WTC11 (cell line): ENCODE measurements at regions not wholly inside any gene's neighbourhood (a gene's known extent, or its start where the extent isn't known, plus 50 kb on each side); places are given as distances from the start of the nearest gene placed in this dataset.

ENCODE experiments used
- ATAC-seq: fragments of 200-7000 bp; cut with Tn5 transposase; 2 replicates; pipeline ENCODE4 v1.10.0; 2021; ENCODE audit warnings: mild to moderate bottlenecking, moderate library complexity
- CTCF ChIA-PET: fragments of 300-600 bp; sonication (Branson Sonifier 250); formaldehyde crosslinking; loops from one replicate; lab custom pipeline; 2021; ENCODE audit warnings: antibody characterized with exemption; lab: Charles Lee
- POLR2A ChIA-PET: fragments of 350-600 bp; sonication (Branson Sonifier 250); formaldehyde crosslinking; loops from one replicate; lab custom pipeline; 2021; ENCODE audit warnings: antibody characterized with exemption; lab: Charles Lee
- DNase-seq: peaks from one replicate; pipeline ENCODE4 v3.0.0; 2021; ENCODE audit warnings: low spot score
- H3K27ac Mint-ChIP-seq: 2 replicates; pipeline ENCODE4 v1.8.0; 2021; ENCODE audit warnings: mixed read lengths
- H3K27me3 Mint-ChIP-seq: 2 replicates; pipeline ENCODE4 v1.8.0; 2021; ENCODE audit warnings: low read depth, mild to moderate bottlenecking, moderate library complexity, mixed read lengths
- H3K36me3 Mint-ChIP-seq: 2 replicates; pipeline ENCODE4 v1.8.0; 2021; ENCODE audit warnings: mixed read lengths
- H3K4me1 Mint-ChIP-seq: 2 replicates; pipeline ENCODE4 v1.8.0; 2022; ENCODE audit warnings: mixed read lengths
- H3K4me3 Mint-ChIP-seq: 2 replicates; pipeline ENCODE4 v1.8.0; 2021; ENCODE audit warnings: mild to moderate bottlenecking, moderate library complexity, mixed read lengths
- H3K9me3 Mint-ChIP-seq: 2 replicates; pipeline ENCODE4 v1.8.0; 2021; ENCODE audit warnings: mixed read lengths
- CTCF ChIP-seq: fragments of 200-600 bp; IDR thresholded peaks from 2 replicates; pipeline ENCODE4 v1.8.0; 2022; ENCODE audit warnings: antibody characterized with exemption
- JAZF1 ChIP-seq: fragments of 250-450 bp; sonication (Bioruptor Pico); IDR thresholded peaks from 2 replicates; pipeline ENCODE4 v1.9.0; 2021; ENCODE audit warnings: moderate library complexity, mild to moderate bottlenecking, inconsistent platforms
- KAT7 ChIP-seq: sonication (generic); formaldehyde crosslinking; IDR thresholded peaks from 2 replicates; pipeline ENCODE4 v1.8.1; 2023; ENCODE audit warnings: missing genetic modification reagents, mild to moderate bottlenecking, borderline replicate concordance
- MLX ChIP-seq: sonication (generic); formaldehyde crosslinking; IDR thresholded peaks from 2 replicates; pipeline ENCODE4 v1.8.1; 2023; ENCODE audit warnings: mild to moderate bottlenecking, missing genetic modification reagents, moderate library complexity
- MXD4 ChIP-seq: fragments of 250-450 bp; sonication (Bioruptor Pico); IDR thresholded peaks from 2 replicates; pipeline ENCODE4 v1.8.0; 2021; ENCODE audit warnings: mild to moderate bottlenecking, moderate library complexity, borderline replicate concordance
- NFATC4 ChIP-seq: fragments of 250-450 bp; sonication (Bioruptor Pico); IDR thresholded peaks from 2 replicates; pipeline ENCODE4 v1.9.0; 2021; ENCODE audit warnings: mild to moderate bottlenecking
- NFE2L1 ChIP-seq: sonication (generic); formaldehyde crosslinking; IDR thresholded peaks from 2 replicates; pipeline ENCODE4 v1.8.1; 2023; ENCODE audit warnings: missing genetic modification reagents
- OVOL2 ChIP-seq: fragments of 250-450 bp; sonication (Bioruptor Pico); IDR thresholded peaks from 2 replicates; pipeline ENCODE4 v1.9.0; 2021; ENCODE audit warnings: mild to moderate bottlenecking, borderline replicate concordance
- RELA ChIP-seq: sonication (generic); formaldehyde crosslinking; IDR thresholded peaks from 2 replicates; pipeline ENCODE4 v1.8.1; 2022; ENCODE audit warnings: missing genetic modification reagents, mild to moderate bottlenecking, borderline replicate concordance
- RORB ChIP-seq: fragments of 250-450 bp; sonication (Bioruptor Pico); IDR thresholded peaks from 2 replicates; pipeline ENCODE4 v1.9.0; 2021; ENCODE audit warnings: mild to moderate bottlenecking
- SOX15 ChIP-seq: fragments of 250-450 bp; sonication (Bioruptor Pico); IDR thresholded peaks from 2 replicates; pipeline ENCODE4 v1.9.0; 2021; ENCODE audit warnings: mild to moderate bottlenecking
- TP53 ChIP-seq: sonication (generic); formaldehyde crosslinking; IDR thresholded peaks from 2 replicates; pipeline ENCODE4 v1.8.1; 2023; ENCODE audit warnings: mild to moderate bottlenecking, missing genetic modification reagents
- ZNF263 ChIP-seq: sonication (generic); formaldehyde crosslinking; IDR thresholded peaks from 2 replicates; pipeline ENCODE4 v1.8.1; 2022; ENCODE audit warnings: low read depth, mild to moderate bottlenecking, moderate library complexity, missing genetic modification reagents
- ZNF416 ChIP-seq: fragments of 250-450 bp; sonication (Bioruptor Pico); IDR thresholded peaks from 2 replicates; pipeline ENCODE4 v1.9.0; 2021; ENCODE audit warnings: mild to moderate bottlenecking, inconsistent platforms
- TF ChIP-seq, protein P1 (sequence below): fragments of 250-450 bp; sonication (Bioruptor Pico); IDR thresholded peaks from 2 replicates; pipeline ENCODE4 v1.9.0; 2021; ENCODE audit warnings: mild to moderate bottlenecking
- TF ChIP-seq, protein P2 (sequence below): sonication (generic); formaldehyde crosslinking; IDR thresholded peaks from 2 replicates; pipeline ENCODE4 v1.8.0; 2022; ENCODE audit warnings: mild to moderate bottlenecking, missing genetic modification reagents
- TF ChIP-seq, protein P3 (sequence below): fragments of 250-450 bp; sonication (Bioruptor Pico); IDR thresholded peaks from 2 replicates; pipeline ENCODE4 v2.1.2; 2022; ENCODE audit warnings: mild to moderate bottlenecking, moderate library complexity

DNA sequence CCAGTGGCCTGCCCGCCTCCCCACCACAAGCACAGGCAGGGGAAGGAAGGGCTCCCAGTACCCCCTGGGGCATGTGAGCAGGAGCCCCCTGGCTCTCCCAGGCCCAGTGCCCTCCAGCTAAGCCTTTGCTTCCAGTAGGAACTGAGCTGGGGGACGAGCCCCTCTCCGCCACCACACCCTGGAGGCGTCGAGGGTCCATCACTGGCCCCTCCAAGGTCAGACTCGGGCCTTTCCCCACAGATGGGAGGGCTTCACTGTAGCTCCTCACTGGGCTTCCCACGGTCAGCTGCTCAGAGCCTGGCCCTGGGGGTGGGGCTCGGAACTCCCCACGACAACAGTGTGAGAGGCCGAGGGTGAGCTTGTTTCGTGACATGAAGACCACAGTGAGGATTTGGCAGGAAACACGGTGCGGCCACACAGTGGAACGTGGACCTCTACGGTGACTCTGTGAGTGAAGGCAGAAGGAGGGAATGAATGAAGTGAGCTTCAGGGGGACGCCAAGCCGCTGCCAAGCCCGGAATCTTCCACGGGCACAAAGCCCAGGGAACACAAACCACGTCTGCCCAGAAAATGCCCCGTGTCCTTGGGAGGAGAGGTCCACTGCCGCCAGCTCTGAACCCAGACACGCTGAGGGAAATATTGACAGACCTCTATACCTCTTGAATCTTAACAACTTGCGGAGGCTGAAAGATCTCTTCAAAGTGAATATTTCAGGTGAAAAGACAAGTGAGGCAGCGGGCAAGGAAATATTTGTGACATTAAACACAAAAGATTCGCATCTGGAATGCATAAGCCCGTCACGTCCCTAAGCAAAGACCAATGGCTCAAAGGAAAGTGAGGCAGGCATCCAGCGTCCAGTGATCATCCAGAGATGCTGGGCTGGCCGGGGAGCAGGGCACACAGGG lies 144.8 kb upstream of the GPC1 start (continued):
- TF ChIP-seq TP53 (CRISPR knock-in tag) (no peak), KAT7 (CRISPR knock-in tag) (no peak), NFE2L1 (no peak), OVOL2 (CRISPR knock-in tag) (no peak), ZNF416 (CRISPR knock-in tag) (no peak), CTCF (no peak), ZNF263 (CRISPR knock-in tag) (no peak)
- TF ChIP-seq, protein P1, sequence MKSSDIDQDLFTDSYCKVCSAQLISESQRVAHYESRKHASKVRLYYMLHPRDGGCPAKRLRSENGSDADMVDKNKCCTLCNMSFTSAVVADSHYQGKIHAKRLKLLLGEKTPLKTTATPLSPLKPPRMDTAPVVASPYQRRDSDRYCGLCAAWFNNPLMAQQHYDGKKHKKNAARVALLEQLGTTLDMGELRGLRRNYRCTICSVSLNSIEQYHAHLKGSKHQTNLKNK (CRISPR knock-in tag) = no peak
- TF ChIP-seq, protein P2, sequence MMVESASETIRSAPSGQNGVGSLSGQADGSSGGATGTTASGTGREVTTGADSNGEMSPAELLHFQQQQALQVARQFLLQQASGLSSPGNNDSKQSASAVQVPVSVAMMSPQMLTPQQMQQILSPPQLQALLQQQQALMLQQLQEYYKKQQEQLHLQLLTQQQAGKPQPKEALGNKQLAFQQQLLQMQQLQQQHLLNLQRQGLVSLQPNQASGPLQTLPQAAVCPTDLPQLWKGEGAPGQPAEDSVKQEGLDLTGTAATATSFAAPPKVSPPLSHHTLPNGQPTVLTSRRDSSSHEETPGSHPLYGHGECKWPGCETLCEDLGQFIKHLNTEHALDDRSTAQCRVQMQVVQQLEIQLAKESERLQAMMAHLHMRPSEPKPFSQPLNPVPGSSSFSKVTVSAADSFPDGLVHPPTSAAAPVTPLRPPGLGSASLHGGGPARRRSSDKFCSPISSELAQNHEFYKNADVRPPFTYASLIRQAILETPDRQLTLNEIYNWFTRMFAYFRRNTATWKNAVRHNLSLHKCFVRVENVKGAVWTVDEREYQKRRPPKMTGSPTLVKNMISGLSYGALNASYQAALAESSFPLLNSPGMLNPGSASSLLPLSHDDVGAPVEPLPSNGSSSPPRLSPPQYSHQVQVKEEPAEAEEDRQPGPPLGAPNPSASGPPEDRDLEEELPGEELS = no peak

DNA sequence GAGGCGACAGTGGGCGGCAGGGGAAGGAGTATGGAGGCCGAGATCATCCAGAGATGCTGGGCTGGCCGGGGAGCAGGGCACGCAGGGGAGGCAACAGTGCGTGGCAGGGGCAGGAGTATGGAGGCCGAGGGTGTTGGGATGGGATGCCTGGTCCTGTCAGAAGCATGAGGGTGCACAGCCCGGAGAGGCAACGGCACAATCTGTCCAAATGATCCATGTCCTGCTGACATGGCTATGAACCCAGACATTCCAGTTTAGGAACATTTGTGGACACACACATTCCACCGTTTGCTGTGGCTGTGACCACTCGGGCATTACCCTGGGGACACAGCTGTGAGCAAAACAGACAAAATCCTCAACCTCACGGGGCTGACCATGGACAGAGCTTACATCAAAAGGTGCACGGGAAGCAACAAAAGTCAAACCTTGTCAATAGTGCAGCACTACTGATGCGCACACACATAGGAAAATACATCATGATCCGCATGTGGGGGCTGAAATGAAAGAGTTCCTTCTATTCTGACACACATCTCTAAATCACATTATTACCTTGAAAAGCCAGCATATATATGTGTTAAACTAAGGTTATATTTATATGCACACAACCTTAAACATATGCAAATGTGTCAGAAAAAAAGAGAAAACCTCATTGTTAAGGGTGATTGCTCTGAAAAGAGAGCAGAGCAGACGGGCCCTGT lies 144.0 kb upstream of the GPC1 start:
- no peak for ATAC-seq
- Mint-ChIP-seq H3K27me3 (no peaks in the 10 kb centered on the region), H3K9me3 (no peaks in the 10 kb centered on the region), H3K4me1 (peaks cover 21% of the 10 kb centered on the region), H3K4me3 (no peak overlapping the region), H3K36me3 (no peaks in the 10 kb centered on the region), H3K27ac (peak overlapping the region; percentile 15; the same call in 1 of the 2 replicates)
- ChIA-PET POLR2A (no interaction called here), CTCF (no interaction called here)
- TF ChIP-seq MXD4 (CRISPR knock-in tag) = no peak
- DNase-seq = no peak

DNA sequence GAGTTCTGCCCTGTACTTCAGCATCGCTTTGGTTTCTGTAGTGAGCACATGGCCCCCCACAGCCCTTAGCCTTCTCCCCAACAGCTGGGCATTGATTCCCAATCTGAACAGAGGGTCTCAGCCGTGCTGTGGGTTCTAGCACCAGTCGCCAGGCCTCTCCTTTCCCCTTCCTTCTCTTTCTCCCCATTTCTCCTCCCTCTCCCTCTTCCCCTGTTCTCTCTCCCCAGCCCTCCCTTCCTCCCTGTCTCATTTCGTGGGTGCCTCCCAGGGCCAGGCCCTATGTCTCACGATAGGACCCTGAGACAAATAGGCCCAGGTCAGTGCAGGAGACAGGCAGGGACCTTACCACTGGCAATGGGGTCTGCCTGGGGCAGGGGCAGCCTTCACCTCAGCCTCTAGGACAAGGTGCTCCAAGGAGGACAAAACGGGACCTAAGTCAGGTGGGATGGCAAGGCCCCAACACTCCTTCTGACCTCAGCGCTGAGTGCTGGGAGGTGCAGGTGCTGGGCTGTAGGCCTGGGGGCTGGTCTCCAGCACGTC lies 143.4 kb upstream of the GPC1 start:
- no peaks in the 10 kb centered on the region for H3K9me3 Mint-ChIP-seq
- peaks cover 21% of the 10 kb centered on the region for H3K4me1 Mint-ChIP-seq
- H3K27me3 Mint-ChIP-seq = no peaks in the 10 kb centered on the region
- no peaks in the 10 kb centered on the region for H3K36me3 Mint-ChIP-seq
- no peak overlapping the region for H3K4me3 Mint-ChIP-seq
- DNase-seq (no peak), ATAC-seq (peak; percentile 27; the same call in 1 of the 2 replicates)
- POLR2A ChIA-PET = no interaction called here
- CTCF ChIA-PET = no interaction called here
- no peak overlapping the region for H3K27ac Mint-ChIP-seq
- TF ChIP-seq OVOL2 (CRISPR knock-in tag) (no peak), RELA (CRISPR knock-in tag) (no peak), JAZF1 (CRISPR knock-in tag) (no peak), SOX15 (CRISPR knock-in tag) (no peak), NFATC4 (CRISPR knock-in tag) (no peak), MLX (CRISPR knock-in tag) (no peak), RORB (CRISPR knock-in tag) (no peak)
- TF ChIP-seq, protein P3, sequence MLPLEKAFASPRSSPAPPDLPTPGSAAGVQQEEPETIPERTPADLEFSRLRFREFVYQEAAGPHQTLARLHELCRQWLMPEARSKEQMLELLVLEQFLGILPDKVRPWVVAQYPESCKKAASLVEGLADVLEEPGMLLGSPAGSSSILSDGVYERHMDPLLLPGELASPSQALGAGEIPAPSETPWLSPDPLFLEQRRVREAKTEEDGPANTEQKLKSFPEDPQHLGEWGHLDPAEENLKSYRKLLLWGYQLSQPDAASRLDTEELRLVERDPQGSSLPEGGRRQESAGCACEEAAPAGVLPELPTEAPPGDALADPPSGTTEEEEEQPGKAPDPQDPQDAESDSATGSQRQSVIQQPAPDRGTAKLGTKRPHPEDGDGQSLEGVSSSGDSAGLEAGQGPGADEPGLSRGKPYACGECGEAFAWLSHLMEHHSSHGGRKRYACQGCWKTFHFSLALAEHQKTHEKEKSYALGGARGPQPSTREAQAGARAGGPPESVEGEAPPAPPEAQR (CRISPR knock-in tag) = no peak
- TF ChIP-seq, all 79 proteins: peak for 0
